HK-2 (cell line): ENCODE measurements at regions not wholly inside any gene's neighbourhood (a gene's known extent, or its start where the extent isn't known, plus 50 kb on each side); places are given as distances from the start of the nearest gene placed in this dataset.

ENCODE experiments used
- DNase-seq: peaks from one replicate; pipeline ENCODE4 v3.0.0-alpha.2; 2018; ENCODE audit not compliant: unreplicated experiment

- no peak for DNase-seq
Observed at GRCh38 chr16:76182041-76182635, 95.1 kb upstream of the CNTNAP4 start.

GRCh38 chr16:76183647-76184046 lies 93.6 kb upstream of the CNTNAP4 start:
- DNase-seq = no peak

GRCh38 chr16:76190057-76190456 lies 87.1 kb upstream of the CNTNAP4 start:
- DNase-seq = no peak

GRCh38 chr16:76190480-76190879 lies 86.7 kb upstream of the CNTNAP4 start:
- DNase-seq = no peak

GRCh38 chr16:76193906-76194615 lies 83.1 kb upstream of the CNTNAP4 start:
- no peak for DNase-seq

- DNase-seq = no peak
Observed at GRCh38 chr16:76194616-76195015, 82.6 kb upstream of the CNTNAP4 start.

GRCh38 chr16:76195056-76195455 lies 82.1 kb upstream of the CNTNAP4 start:
- DNase-seq = no peak

- DNase-seq = no peak
Observed at GRCh38 chr16:76195648-76196047, 81.6 kb upstream of the CNTNAP4 start.

GRCh38 chr16:76197900-76198299 lies 79.3 kb upstream of the CNTNAP4 start:
- no peak for DNase-seq

GRCh38 chr16:76199681-76200220 lies 77.5 kb upstream of the CNTNAP4 start:
- DNase-seq = no peak

- DNase-seq = no peak
Observed at GRCh38 chr16:76201385-76201784, 75.8 kb upstream of the CNTNAP4 start.

- DNase-seq = no peak
Observed at GRCh38 chr16:76204249-76204648, 73.0 kb upstream of the CNTNAP4 start.

- no peak for DNase-seq
Observed at GRCh38 chr16:76207270-76207669, 69.9 kb upstream of the CNTNAP4 start.

- no peak for DNase-seq
Observed at GRCh38 chr16:76210157-76210556, 67.0 kb upstream of the CNTNAP4 start.

- no peak for DNase-seq
Observed at GRCh38 chr16:76213860-76214259, 63.3 kb upstream of the CNTNAP4 start.

GRCh38 chr16:76214856-76215255 lies 62.3 kb upstream of the CNTNAP4 start:
- no peak for DNase-seq

- DNase-seq = no peak
Observed at GRCh38 chr16:76222087-76222486, 55.1 kb upstream of the CNTNAP4 start.

GRCh38 chr16:76222853-76223252 lies 54.3 kb upstream of the CNTNAP4 start:
- DNase-seq = no peak

GRCh38 chr16:76226011-76226410 lies 51.2 kb upstream of the CNTNAP4 start:
- no peak for DNase-seq

- no peak for DNase-seq
Observed at GRCh38 chr16:76226481-76226880, 50.7 kb upstream of the CNTNAP4 start.
